ENCODE measurements at regions not wholly inside any gene's neighbourhood (a gene's known extent, or its start where the extent isn't known, plus 50 kb on each side); places are given as distances from the start of the nearest gene placed in this dataset.

GRCh38 chr5:107184066-107184465 is 486.7 kb downstream of the EFNA5 start:
- H3K36me3 ChIP-seq (ENCODE audit: insufficient read depth, low read length, poor library complexity, severe bottlenecking) = no peaks in the 10 kb centered on the region
- no TSS peak for BruUV-seq (replicated peaks)
- no peaks in the 10 kb centered on the region for H3K4me1 ChIP-seq (ENCODE audit: insufficient read depth, low read length, poor library complexity, severe bottlenecking)
- ChIA-PET POLR2A (ENCODE audit: low non-redundant PET) (no interaction called here), CTCF (no interaction called here)
- intact Hi-C loops (cut with micrococcal nuclease; ENCODE audit: unreplicated experiment) = no loop called here
- DNase-seq (ENCODE audit: low spot score) = no peak
- no peaks in the 10 kb centered on the region for H3K27me3 ChIP-seq (replicated peaks; ENCODE audit: insufficient read depth, low read depth, low read length, poor library complexity)
- H3K9me3 ChIP-seq (ENCODE audit: low read depth, low read length, poor library complexity, severe bottlenecking) = no peaks in the 10 kb centered on the region
- H3K27ac ChIP-seq (ENCODE audit: low read depth, low read length, poor library complexity, severe bottlenecking) = no peak overlapping the region
- TF ChIP-seq EZH2 (IDR thresholded peaks at IDR 0.05; ENCODE audit: borderline replicate concordance, low read depth, low read length, poor library complexity, severe bottlenecking) = no peak
- no peak for TF ChIP-seq CTCF (conservative IDR thresholded peaks at IDR 0.05; ENCODE audit: low read depth, low read length)
- no peak overlapping the region for H3K4me3 ChIP-seq (ENCODE audit: low read depth, low read length, poor library complexity, severe bottlenecking)

- Histone ChIP-seq H3K4me1 (ENCODE audit: insufficient read depth, low read length, poor library complexity, severe bottlenecking) (no peaks in the 10 kb centered on the region), H3K27ac (ENCODE audit: low read depth, low read length, poor library complexity, severe bottlenecking) (no peak overlapping the region), H3K4me3 (ENCODE audit: low read depth, low read length, poor library complexity, severe bottlenecking) (no peak overlapping the region), H3K9me3 (ENCODE audit: low read depth, low read length, poor library complexity, severe bottlenecking) (peaks cover 14% of the 10 kb centered on the region), H3K36me3 (ENCODE audit: insufficient read depth, low read length, poor library complexity, severe bottlenecking) (no peaks in the 10 kb centered on the region), H3K27me3 (replicated peaks; ENCODE audit: insufficient read depth, low read depth, low read length, poor library complexity) (no peaks in the 10 kb centered on the region)
- TF ChIP-seq CTCF (conservative IDR thresholded peaks at IDR 0.05; ENCODE audit: low read depth, low read length) (no peak), EZH2 (IDR thresholded peaks at IDR 0.05; ENCODE audit: borderline replicate concordance, low read depth, low read length, poor library complexity, severe bottlenecking) (no peak)
- CTCF ChIA-PET = no interaction called here
- intact Hi-C loops (cut with micrococcal nuclease; ENCODE audit: unreplicated experiment) = no loop called here
- DNase-seq (ENCODE audit: low spot score) = no peak
- POLR2A ChIA-PET (ENCODE audit: low non-redundant PET) = no interaction called here
- no TSS peak for BruUV-seq (replicated peaks)
Measured at GRCh38 chr5:107170620-107171019, 500.1 kb downstream of the EFNA5 start.

- peak; percentile 33 for DNase-seq (ENCODE audit: low spot score)
- Histone ChIP-seq H3K27me3 (replicated peaks; ENCODE audit: insufficient read depth, low read depth, low read length, poor library complexity) (no peaks in the 10 kb centered on the region), H3K27ac (ENCODE audit: low read depth, low read length, poor library complexity, severe bottlenecking) (no peak overlapping the region), H3K4me1 (ENCODE audit: insufficient read depth, low read length, poor library complexity, severe bottlenecking) (no peaks in the 10 kb centered on the region), H3K36me3 (ENCODE audit: insufficient read depth, low read length, poor library complexity, severe bottlenecking) (no peaks in the 10 kb centered on the region), H3K4me3 (ENCODE audit: low read depth, low read length, poor library complexity, severe bottlenecking) (no peak overlapping the region), H3K9me3 (ENCODE audit: low read depth, low read length, poor library complexity, severe bottlenecking) (peaks cover 14% of the 10 kb centered on the region)
- POLR2A ChIA-PET (ENCODE audit: low non-redundant PET) = interaction anchor here (0.6 kb wide), 1 partner anchor 25 kb away, joined by 3 read pairs; no protein-coding TSS in a partner anchor
- TF ChIP-seq CTCF (conservative IDR thresholded peaks at IDR 0.05; ENCODE audit: low read depth, low read length) = no peak
- no peak for TF ChIP-seq EZH2 (IDR thresholded peaks at IDR 0.05; ENCODE audit: borderline replicate concordance, low read depth, low read length, poor library complexity, severe bottlenecking)
- intact Hi-C loops (cut with micrococcal nuclease; ENCODE audit: unreplicated experiment) = no loop called here
- no TSS peak for BruUV-seq (replicated peaks)
- CTCF ChIA-PET = interaction anchor here (0.7 kb wide), 1 partner anchor 226 kb away, joined by 3 read pairs; no protein-coding TSS in a partner anchor
Measured at GRCh38 chr5:107169867-107170266, 500.9 kb downstream of the EFNA5 start.

Data from A673 (cell line).